ENCODE measurements at regions not wholly inside any gene's neighbourhood (a gene's known extent, or its start where the extent isn't known, plus 50 kb on each side); places are given as distances from the start of the nearest gene placed in this dataset.
"Not testable (repeated sequence)": the region's sequence is repeated elsewhere in the genome, so short reads cannot be mapped to it uniquely, and the experiment has no call there.

DNA sequence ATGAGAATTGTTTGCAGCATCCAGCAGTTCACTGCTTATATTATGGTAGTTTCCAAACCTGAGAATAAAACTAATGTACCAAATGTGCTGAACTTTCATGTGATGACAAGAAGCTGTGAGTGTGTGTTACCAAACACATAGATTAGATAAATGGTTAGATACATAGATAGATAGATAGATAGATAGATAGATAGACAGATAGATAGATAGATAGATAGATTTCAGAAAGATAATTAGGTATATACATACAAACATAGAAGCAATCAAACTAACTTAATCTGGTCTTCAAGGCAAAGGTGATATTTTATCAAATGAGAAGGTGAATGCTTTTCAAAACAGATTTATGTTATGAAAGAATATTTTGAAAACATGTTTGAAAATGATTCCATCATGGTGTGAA, 147.3 kb upstream of the C11orf58 start:
- TF ChIP-seq, protein P1, sequence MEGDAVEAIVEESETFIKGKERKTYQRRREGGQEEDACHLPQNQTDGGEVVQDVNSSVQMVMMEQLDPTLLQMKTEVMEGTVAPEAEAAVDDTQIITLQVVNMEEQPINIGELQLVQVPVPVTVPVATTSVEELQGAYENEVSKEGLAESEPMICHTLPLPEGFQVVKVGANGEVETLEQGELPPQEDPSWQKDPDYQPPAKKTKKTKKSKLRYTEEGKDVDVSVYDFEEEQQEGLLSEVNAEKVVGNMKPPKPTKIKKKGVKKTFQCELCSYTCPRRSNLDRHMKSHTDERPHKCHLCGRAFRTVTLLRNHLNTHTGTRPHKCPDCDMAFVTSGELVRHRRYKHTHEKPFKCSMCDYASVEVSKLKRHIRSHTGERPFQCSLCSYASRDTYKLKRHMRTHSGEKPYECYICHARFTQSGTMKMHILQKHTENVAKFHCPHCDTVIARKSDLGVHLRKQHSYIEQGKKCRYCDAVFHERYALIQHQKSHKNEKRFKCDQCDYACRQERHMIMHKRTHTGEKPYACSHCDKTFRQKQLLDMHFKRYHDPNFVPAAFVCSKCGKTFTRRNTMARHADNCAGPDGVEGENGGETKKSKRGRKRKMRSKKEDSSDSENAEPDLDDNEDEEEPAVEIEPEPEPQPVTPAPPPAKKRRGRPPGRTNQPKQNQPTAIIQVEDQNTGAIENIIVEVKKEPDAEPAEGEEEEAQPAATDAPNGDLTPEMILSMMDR (IDR thresholded peaks at IDR 0.05; ENCODE audit: insufficient read depth, missing control alignments): no peak
- FAIRE-seq (no peak), DNase-seq (ENCODE audit: insufficient read length, low spot score) (no peak)

GRCh38 chr11:16587670-16588069, 150.8 kb upstream of the C11orf58 start:
- no peak for FAIRE-seq
- TF ChIP-seq, protein P1 (IDR thresholded peaks at IDR 0.05; ENCODE audit: insufficient read depth, missing control alignments): no peak
- no peak for DNase-seq (ENCODE audit: insufficient read length, low spot score)

DNA sequence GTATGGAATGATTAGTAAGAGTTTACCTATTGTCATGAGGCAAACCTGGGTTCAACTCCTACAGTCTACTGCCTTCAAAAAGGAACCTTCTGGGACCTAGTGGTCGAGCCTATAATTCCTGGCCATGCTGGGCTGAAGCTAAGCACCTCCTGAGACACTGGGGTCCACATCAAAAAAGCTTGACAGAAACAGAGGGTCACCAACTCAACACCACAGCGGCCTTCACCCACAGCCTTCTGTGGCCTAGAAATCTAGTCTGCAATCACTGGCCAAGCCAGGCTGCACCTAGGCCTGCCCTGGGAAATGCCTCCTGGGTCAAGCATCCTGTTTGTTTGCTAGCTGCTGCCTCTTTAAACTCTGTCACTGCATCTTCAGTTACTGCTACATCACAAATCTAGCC, 153.9 kb upstream of the C11orf58 start:
- TF ChIP-seq, protein P1 (IDR thresholded peaks at IDR 0.05; ENCODE audit: insufficient read depth, missing control alignments): no peak
- FAIRE-seq (no peak), DNase-seq (ENCODE audit: insufficient read length, low spot score) (no peak)

DNA sequence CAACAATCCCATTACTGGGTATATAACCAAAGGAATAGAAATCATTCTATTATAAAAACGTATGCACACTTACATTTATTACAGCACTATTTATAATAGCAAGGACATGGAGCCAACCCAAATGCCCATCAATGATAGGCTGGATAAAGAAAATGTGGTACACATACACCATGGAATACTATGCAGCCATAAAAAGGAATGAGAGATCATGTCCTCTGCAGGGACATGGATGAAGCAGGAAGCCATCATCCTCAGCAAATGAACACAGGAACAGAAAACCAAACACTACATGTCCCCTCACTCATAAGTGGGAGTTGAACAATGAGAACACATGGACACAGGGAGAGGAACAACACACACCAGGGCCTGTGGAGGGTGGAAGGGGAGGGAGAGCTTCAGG, 157.4 kb upstream of the C11orf58 start:
- not testable (repeated sequence) for DNase-seq (ENCODE audit: insufficient read length, low spot score); FAIRE-seq

- FAIRE-seq (no peak), DNase-seq (ENCODE audit: insufficient read length, low spot score) (no peak)
- TF ChIP-seq, protein P1 (IDR thresholded peaks at IDR 0.05; ENCODE audit: insufficient read depth, missing control alignments): no peak
Measured at GRCh38 chr11:16577490-16577889, 161.0 kb upstream of the C11orf58 start.

- not testable (repeated sequence) for FAIRE-seq; DNase-seq (ENCODE audit: insufficient read length, low spot score)
Measured at GRCh38 chr11:16574889-16575288, 163.6 kb upstream of the C11orf58 start.

- no peak for FAIRE-seq
- DNase-seq (ENCODE audit: insufficient read length, low spot score): no peak
- TF ChIP-seq, protein P1 (IDR thresholded peaks at IDR 0.05; ENCODE audit: insufficient read depth, missing control alignments): no peak
Measured at GRCh38 chr11:16572945-16573344, 165.5 kb upstream of the C11orf58 start.

DNA sequence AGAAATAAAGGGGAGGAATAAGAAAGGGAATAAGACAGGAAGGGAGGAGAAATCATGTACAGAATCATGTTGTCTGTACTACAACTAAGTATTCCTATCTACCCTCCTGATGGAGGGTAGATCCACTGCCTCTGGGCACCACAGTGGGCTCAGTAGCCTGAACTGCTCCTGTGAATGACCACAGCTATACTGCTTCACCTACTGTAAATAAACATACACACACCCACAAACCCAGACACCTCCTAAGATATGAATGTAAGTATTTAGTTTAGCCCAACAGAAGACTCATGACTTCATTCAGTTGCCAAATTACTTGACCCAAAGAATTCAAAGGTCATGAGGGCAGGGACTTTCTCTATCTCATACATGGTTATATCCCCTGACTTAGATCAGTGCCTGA, 177.3 kb upstream of the C11orf58 start:
- FAIRE-seq (no peak), DNase-seq (ENCODE audit: insufficient read length, low spot score) (no peak)
- TF ChIP-seq, protein P1 (IDR thresholded peaks at IDR 0.05; ENCODE audit: insufficient read depth, missing control alignments): no peak

Data from D721Med (cell line).